ENCODE measurements at regions not wholly inside any gene's neighbourhood (a gene's known extent, or its start where the extent isn't known, plus 50 kb on each side); places are given as distances from the start of the nearest gene placed in this dataset.
"Not testable (repeated sequence)": the region's sequence is repeated elsewhere in the genome, so short reads cannot be mapped to it uniquely, and the experiment has no call there.

- DNase-seq (ENCODE audit: extremely low spot score): no peak
- POLR2A ChIA-PET: no interaction called here
- CTCF ChIA-PET: no interaction called here
- TF ChIP-seq ZNF384 (IDR thresholded peaks at IDR 0.05): no peak
- TF ChIP-seq TARDBP (IDR thresholded peaks at IDR 0.05): no peak
- no peak for TF ChIP-seq HDGF (IDR thresholded peaks at IDR 0.05; ENCODE audit: borderline replicate concordance)
- no peak for TF ChIP-seq ARNT (IDR thresholded peaks at IDR 0.05)
- no peak for TF ChIP-seq SP1 (IDR thresholded peaks at IDR 0.05)
- TF ChIP-seq BHLHE40 (IDR thresholded peaks at IDR 0.05; ENCODE audit: borderline replicate concordance): no peak
- no peak for TF ChIP-seq LEF1 (IDR thresholded peaks at IDR 0.05; ENCODE audit: borderline replicate concordance)
- TF ChIP-seq SUZ12 (IDR thresholded peaks at IDR 0.05): no peak
- TF ChIP-seq FOXA1 (IDR thresholded peaks at IDR 0.05): no peak
- no peak for TF ChIP-seq FOXM1 (IDR thresholded peaks at IDR 0.05; ENCODE audit: borderline replicate concordance)
- TF ChIP-seq, protein P1, sequence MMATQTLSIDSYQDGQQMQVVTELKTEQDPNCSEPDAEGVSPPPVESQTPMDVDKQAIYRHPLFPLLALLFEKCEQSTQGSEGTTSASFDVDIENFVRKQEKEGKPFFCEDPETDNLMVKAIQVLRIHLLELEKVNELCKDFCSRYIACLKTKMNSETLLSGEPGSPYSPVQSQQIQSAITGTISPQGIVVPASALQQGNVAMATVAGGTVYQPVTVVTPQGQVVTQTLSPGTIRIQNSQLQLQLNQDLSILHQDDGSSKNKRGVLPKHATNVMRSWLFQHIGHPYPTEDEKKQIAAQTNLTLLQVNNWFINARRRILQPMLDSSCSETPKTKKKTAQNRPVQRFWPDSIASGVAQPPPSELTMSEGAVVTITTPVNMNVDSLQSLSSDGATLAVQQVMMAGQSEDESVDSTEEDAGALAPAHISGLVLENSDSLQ (IDR thresholded peaks at IDR 0.05): no peak
- TF ChIP-seq ELF4 (IDR thresholded peaks at IDR 0.05): no peak
- TF ChIP-seq CTBP1 (IDR thresholded peaks at IDR 0.05; ENCODE audit: borderline replicate concordance): no peak
- TF ChIP-seq FOXK2 (IDR thresholded peaks at IDR 0.05): no peak
- no peak for TF ChIP-seq L3MBTL2 (conservative IDR thresholded peaks at IDR 0.05)
- TF ChIP-seq NFRKB (IDR thresholded peaks at IDR 0.05): no peak
These were observed 159.8 kb downstream of the DPY19L2 start for GRCh38 chr12:63508543-63508942.

DNA sequence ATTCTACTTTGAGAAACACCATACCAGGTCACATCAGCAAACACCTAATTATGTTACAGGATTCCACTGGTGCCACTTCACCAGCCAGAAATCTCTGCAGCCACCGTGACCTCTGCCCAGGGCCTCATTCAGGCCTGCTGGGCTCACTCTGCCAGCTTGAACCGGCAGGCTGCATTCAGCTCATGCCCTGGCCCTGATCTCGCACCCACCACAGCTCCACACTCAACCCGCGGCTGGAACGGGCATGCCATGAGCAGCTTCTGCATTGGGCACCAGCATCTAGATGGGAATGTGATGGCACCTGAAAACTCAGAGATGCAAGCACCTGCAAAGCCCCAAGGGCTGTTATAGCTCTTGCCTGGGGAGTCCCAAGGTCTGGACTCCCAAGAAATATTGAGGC, 168.7 kb downstream of the DPY19L2 start:
- DNase-seq (ENCODE audit: extremely low spot score): no peak
- POLR2A ChIA-PET: no interaction called here
- CTCF ChIA-PET: no interaction called here
- TF ChIP-seq FOXA1 (IDR thresholded peaks at IDR 0.05): no peak
- no peak for TF ChIP-seq NFRKB (IDR thresholded peaks at IDR 0.05)
- no peak for TF ChIP-seq BHLHE40 (IDR thresholded peaks at IDR 0.05; ENCODE audit: borderline replicate concordance)
- no peak for TF ChIP-seq CTBP1 (IDR thresholded peaks at IDR 0.05; ENCODE audit: borderline replicate concordance)
- no peak for TF ChIP-seq FOXK2 (IDR thresholded peaks at IDR 0.05)
- no peak for TF ChIP-seq HDGF (IDR thresholded peaks at IDR 0.05; ENCODE audit: borderline replicate concordance)
- TF ChIP-seq LEF1 (IDR thresholded peaks at IDR 0.05; ENCODE audit: borderline replicate concordance): no peak
- TF ChIP-seq SP1 (IDR thresholded peaks at IDR 0.05): no peak
- TF ChIP-seq SUZ12 (IDR thresholded peaks at IDR 0.05): no peak
- no peak for TF ChIP-seq ZNF384 (IDR thresholded peaks at IDR 0.05)
- no peak for TF ChIP-seq ELF4 (IDR thresholded peaks at IDR 0.05)
- no peak for TF ChIP-seq L3MBTL2 (conservative IDR thresholded peaks at IDR 0.05)
- TF ChIP-seq FOXM1 (IDR thresholded peaks at IDR 0.05; ENCODE audit: borderline replicate concordance): no peak

DNA sequence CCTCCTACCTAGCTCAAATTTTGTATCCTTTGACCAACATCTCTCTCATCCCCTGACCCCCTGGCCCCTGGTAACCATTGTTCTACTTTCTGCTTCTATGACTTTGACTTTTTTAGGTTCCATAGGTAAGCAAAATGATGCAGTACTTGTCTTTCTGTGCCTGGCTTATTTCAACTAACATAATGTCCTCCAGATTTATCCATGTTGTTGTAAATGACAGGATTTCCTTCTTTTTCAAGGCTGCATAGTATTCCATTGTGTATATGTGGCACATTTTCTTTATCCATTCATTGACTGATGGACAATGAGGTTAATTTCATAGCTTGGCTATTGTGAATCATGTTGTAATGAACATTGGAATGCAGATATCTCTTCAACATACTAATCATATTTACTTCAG, 170.1 kb downstream of the DPY19L2 start:
- ChIA-PET CTCF (no interaction called here), POLR2A (no interaction called here)
- DNase-seq (ENCODE audit: extremely low spot score): no peak
- no peak for TF ChIP-seq ARNT (IDR thresholded peaks at IDR 0.05)
- TF ChIP-seq, protein P1 (IDR thresholded peaks at IDR 0.05): no peak

GRCh38 chr12:63496654-63497053, 171.6 kb downstream of the DPY19L2 start:
- CTCF ChIA-PET: no interaction called here

DNA sequence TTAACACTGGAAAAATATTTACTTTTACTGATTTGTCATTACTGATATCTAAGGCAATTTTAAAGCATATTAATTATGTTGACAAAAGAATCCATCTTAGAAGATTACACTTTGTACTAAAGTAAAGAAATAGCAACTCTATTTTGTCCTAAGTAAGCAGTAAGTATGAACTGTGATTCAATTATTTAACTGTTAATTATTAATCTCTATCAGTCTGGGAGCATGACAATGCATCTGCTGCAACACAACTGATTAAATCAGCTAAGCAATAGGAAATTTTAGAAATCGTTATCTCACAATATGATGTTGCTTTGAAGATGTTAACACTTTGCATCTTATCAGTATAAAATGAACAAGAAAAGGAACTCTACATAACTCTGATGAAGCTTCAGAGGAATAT, 172.3 kb downstream of the DPY19L2 start:
- CTCF ChIA-PET: no interaction called here
- POLR2A ChIA-PET: no interaction called here

More at GRCh38 chr12:63496654-63497053, 171.6 kb downstream of the DPY19L2 start:
- POLR2A ChIA-PET: no interaction called here
- no peak for TF ChIP-seq SP1 (IDR thresholded peaks at IDR 0.05)
- TF ChIP-seq HDGF (IDR thresholded peaks at IDR 0.05; ENCODE audit: borderline replicate concordance): no peak
- no peak for TF ChIP-seq ARNT (IDR thresholded peaks at IDR 0.05)
- TF ChIP-seq L3MBTL2 (conservative IDR thresholded peaks at IDR 0.05): no peak
- no peak for TF ChIP-seq SUZ12 (IDR thresholded peaks at IDR 0.05)
- no peak for TF ChIP-seq FOXK2 (IDR thresholded peaks at IDR 0.05)
- no peak for TF ChIP-seq BHLHE40 (IDR thresholded peaks at IDR 0.05; ENCODE audit: borderline replicate concordance)
- DNase-seq (ENCODE audit: extremely low spot score): no peak

DNA sequence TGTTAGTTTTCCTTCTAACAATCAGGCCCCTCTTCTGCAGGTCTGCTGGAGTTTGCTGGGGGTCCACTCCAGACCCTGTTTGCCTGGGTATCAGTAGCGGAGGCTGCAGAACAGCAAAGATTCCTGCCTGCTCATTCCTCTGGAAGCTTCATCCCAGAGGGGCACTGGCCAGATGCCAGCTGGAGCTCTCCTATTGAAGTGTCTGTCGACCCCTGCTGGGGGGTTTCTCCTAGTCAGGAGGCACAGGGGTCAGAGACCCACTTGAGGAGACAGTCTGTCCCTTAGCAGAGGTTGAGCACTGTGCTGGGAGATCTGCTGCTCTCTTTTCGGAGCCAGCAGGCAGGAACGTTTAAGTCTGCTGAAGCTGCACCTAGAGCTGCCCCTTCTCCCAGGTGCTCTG, 174.9 kb downstream of the DPY19L2 start:
- CTCF ChIA-PET; POLR2A ChIA-PET; DNase-seq (ENCODE audit: extremely low spot score): not testable (repeated sequence)

More for the DNA sequence above, 172.3 kb downstream of the DPY19L2 start:
- no peak for TF ChIP-seq LEF1 (IDR thresholded peaks at IDR 0.05; ENCODE audit: borderline replicate concordance)
- no peak for TF ChIP-seq SP1 (IDR thresholded peaks at IDR 0.05)
- TF ChIP-seq FOXK2 (IDR thresholded peaks at IDR 0.05): no peak
- no peak for TF ChIP-seq TARDBP (IDR thresholded peaks at IDR 0.05)
- TF ChIP-seq ZNF384 (IDR thresholded peaks at IDR 0.05): no peak
- no peak for TF ChIP-seq FOXA1 (IDR thresholded peaks at IDR 0.05)
- no peak for TF ChIP-seq SUZ12 (IDR thresholded peaks at IDR 0.05)
- no peak for TF ChIP-seq ARNT (IDR thresholded peaks at IDR 0.05)
- TF ChIP-seq CTBP1 (IDR thresholded peaks at IDR 0.05; ENCODE audit: borderline replicate concordance): no peak
- no peak for TF ChIP-seq HDGF (IDR thresholded peaks at IDR 0.05; ENCODE audit: borderline replicate concordance)
- TF ChIP-seq, protein P1 (IDR thresholded peaks at IDR 0.05): no peak
- no peak for TF ChIP-seq ELF4 (IDR thresholded peaks at IDR 0.05)
- TF ChIP-seq FOXM1 (IDR thresholded peaks at IDR 0.05; ENCODE audit: borderline replicate concordance): no peak
- TF ChIP-seq BHLHE40 (IDR thresholded peaks at IDR 0.05; ENCODE audit: borderline replicate concordance): no peak
- no peak for TF ChIP-seq NFRKB (IDR thresholded peaks at IDR 0.05)
- DNase-seq (ENCODE audit: extremely low spot score): no peak

- TF ChIP-seq SP1 (IDR thresholded peaks at IDR 0.05) (no peak), LEF1 (IDR thresholded peaks at IDR 0.05; ENCODE audit: borderline replicate concordance) (no peak), ELF4 (IDR thresholded peaks at IDR 0.05) (no peak), NFRKB (IDR thresholded peaks at IDR 0.05) (no peak), ZNF384 (IDR thresholded peaks at IDR 0.05) (no peak), ARNT (IDR thresholded peaks at IDR 0.05) (no peak)
- TF ChIP-seq, protein P1 (IDR thresholded peaks at IDR 0.05): no peak
- ChIA-PET CTCF (no interaction called here), POLR2A (no interaction called here)
- DNase-seq (ENCODE audit: extremely low spot score): no peak
These were observed 188.1 kb downstream of the DPY19L2 start for GRCh38 chr12:63480186-63480585.
